HG03135 (cell line): ENCODE measurements at regions not wholly inside any gene's neighbourhood (a gene's known extent, or its start where the extent isn't known, plus 50 kb on each side); places are given as distances from the start of the nearest gene placed in this dataset.
"Not testable (repeated sequence)": the region's sequence is repeated elsewhere in the genome, so short reads cannot be mapped to it uniquely, and the experiment has no call there.

ENCODE experiments used
- ATAC-seq: cut with Tn5 transposase; IDR thresholded peaks from one replicate; pipeline ENCODE4 v1.9.1; 2021; ENCODE audit warnings: mild to moderate bottlenecking, moderate library complexity; ENCODE audit not compliant: unreplicated experiment

DNA sequence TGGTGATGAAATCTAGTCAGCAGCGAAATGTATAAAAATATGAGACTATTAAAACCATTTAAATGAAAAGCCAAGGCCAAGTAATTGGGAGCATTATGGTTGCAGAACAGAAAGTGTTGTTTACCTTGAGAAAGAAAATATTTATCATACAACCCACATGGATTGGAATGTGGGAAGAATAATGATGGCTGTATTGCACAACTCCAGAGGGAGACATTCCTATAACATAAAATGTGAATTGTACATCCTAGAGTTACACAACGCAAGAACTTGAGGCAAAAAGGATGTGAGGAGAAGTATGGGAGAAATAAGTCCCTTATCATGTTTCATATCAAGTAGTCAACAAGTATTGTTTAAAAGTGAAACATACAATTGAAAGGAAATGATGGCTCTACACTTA lies 1014.0 kb upstream of the SEMA6A start:
- ATAC-seq: no peak

DNA sequence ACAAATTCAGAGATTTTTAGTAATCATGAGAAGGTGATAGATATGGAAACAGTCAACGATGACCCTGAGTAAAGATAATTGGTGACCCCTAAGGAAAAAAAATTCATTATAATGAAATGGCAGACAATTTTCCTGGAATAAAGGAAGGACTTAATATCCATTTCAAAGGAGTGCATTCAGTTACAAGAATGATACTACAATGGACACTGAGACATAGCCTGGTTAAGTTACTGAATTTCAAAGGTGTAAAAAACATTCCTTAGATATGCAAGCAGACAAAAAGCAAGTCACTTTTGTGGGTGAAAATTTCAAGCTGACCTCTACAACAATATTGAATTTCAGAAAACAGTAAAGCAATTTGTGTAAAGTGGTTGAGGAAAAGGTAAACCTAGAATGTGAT lies 1012.5 kb upstream of the SEMA6A start:
- ATAC-seq: no peak

DNA sequence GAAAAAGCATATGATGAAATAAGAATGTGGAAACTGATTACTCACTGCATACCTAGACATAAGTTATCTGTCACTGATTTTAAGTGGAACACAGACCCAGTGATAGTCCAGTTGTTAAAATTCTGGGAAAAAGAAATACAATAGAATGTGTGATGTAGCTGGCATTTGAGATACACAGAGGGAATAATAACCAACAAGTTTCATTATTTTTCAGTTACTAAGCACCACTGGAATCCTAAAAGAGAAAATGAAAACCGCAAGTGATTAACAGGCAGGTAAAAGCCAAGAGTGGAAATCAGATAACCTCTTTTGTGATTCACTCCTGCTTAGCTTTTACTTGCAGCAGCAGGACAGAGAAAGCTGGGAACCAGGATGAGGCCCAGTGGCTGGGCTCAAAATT lies 994.0 kb upstream of the SEMA6A start:
- ATAC-seq: no peak

DNA sequence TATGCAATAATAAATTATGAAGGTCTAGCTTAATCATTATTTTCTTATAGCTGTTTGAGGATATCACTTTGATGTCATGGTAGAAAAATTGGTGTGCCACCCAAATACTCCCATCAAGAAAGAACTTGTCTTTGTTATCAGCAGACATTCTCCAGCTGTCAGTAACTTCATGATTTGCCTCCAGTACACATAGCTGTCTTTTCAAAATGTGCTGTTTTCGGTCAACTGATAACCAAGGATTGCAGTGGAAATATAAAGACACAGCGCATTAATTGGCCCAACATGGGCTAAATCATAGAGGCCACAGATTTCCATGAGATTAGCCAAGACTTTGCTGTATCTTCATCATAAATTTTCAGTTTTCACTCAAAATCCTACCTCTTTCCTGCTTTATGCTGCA lies 993.5 kb upstream of the SEMA6A start:
- no peak for ATAC-seq

DNA sequence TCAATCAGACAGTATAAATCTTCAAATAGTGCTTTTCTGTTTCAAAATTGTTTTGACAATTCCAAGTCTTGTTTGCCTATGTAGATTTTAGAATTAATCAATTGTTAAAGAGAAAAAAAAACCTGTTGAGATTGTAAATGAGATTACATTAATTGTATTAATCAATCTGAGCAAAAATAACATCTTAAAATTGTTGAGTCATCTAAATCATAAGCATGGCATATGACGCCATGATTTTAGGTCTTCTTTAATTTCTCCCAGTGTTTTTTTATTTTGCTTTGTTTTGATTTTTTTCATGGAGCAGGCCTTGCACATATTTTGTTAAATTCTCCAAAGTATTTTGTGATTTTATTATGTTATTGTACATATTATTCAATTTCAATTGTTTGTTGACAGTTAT lies 988.0 kb upstream of the SEMA6A start:
- ATAC-seq: no peak

DNA sequence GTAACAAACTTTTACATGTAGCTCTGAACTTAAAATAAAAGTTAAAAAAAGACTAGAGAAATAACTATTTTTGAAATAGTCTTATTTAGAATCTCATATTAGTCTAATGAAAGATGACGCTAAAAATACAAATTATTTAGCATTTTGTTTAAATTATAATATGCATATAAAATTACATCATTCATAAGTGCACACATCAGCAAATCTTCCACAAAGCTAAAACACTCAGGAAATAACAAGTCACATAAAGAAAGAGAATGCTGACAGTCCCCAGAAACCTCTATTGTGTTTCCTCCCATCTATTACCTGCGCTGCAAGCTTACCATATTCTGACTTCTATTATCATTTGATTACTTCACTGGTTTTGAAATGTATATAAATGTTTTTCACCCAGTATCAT lies 986.9 kb upstream of the SEMA6A start:
- ATAC-seq: no peak

DNA sequence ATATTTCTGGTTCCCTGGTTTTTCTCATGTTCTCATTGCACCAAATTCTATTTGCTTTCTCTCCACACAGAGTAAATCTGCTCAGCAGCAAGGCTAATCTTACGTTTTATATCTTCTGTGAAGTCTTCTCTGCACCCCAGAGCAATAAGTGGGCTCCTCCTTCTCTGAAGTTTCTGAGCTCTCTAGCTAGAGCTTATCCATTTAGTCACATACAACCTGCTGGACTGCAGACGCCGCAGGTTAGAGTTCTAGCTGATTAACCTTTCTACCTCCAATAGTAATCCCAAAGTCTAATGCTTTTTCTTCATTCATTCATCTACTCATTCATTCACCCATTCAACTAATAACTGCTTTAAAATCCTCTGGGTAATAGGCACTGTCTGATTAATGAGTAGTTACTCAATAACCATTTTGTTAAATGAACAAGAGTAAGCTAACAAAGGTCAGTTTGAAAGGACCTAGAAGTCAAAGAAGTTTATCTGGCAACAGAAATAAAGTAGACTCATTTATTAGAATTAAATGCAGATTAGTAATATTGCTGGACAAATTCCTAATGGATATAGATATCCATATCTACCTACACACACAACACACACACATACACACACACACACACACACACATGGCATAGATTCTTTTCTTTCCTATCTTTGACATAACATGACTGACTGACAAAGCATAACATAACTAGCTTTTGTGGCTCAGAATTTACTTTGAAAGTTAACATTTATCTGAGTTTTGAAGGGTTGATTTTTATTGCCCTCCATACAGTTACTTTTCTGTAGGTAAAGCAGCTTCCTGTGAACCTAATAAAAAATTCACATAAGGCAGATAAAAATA lies 984.6 kb upstream of the SEMA6A start:
- ATAC-seq: no peak

DNA sequence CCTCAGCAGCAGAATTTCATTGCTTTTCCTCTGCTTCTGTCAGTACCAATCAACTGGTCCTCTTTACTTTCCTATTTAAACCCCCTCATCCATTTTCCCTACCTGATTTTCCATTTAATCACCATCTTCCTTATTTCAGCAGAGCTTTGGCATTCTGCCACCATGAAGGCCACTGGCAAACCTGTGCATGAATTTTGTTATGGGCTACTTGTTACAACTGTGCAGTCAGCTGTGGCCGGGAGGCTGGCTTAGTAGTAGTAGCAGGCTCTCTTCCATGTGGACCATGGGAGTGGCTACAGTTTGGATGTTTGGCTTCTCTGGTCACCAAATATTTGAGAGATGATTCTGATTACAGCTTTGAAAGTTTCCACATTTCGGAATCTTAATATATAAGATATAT lies 976.6 kb upstream of the SEMA6A start:
- no peak for ATAC-seq

DNA sequence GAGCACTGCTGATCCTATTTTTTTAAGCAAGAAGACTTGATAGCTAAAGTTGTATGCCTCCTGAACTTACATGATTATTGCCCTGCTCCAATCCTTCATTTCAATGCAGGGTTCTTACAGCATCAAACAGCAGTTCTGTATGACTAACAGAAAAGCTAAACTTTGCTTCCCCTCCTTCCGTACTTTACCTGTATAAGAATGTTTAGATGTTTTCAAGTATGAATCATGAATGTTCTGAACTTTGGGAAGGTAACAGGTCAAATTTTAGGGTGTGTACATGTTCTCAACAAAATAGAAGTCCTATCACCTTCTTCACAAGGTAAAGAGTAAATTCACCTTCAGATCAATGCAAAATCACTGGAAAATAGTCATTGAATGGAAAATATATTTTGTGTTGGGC lies 972.6 kb upstream of the SEMA6A start:
- ATAC-seq: no peak

DNA sequence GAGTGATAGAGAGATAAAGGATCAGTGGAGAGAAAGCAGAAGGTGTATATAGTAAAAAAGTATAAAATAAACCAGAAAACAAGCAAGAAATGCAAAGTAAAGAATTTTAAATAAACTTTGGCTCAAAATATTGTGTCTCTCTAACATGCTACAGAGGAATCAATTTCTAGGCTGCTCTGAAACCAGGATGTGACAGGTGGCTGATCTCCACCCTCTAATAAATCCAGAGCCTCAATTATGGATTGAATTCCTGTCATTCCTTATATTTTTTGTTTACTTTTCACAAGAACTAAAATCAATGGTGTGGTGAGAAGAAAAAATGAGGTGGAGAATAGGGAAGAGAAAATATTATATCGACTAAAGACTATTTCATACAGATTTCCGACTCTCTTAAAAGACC lies 965.1 kb upstream of the SEMA6A start:
- ATAC-seq: no peak

DNA sequence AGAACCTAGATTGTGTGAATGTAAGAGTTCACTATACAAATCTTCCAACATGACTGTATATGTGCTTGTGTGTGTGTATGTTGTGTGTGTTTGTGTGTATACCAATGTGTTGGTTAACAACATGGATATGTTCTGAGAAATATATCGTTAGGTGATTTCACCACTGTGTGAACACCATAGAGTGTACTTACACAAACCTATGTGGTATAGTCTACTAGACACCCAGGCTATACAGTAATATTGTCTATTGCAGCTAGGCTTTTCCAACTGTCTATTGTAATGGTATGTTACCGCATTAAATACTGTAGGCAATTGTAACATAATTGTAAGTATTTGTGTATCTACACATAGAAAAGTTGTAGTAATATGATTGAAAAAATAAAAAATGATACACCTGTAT lies 959.2 kb upstream of the SEMA6A start:
- no peak for ATAC-seq

DNA sequence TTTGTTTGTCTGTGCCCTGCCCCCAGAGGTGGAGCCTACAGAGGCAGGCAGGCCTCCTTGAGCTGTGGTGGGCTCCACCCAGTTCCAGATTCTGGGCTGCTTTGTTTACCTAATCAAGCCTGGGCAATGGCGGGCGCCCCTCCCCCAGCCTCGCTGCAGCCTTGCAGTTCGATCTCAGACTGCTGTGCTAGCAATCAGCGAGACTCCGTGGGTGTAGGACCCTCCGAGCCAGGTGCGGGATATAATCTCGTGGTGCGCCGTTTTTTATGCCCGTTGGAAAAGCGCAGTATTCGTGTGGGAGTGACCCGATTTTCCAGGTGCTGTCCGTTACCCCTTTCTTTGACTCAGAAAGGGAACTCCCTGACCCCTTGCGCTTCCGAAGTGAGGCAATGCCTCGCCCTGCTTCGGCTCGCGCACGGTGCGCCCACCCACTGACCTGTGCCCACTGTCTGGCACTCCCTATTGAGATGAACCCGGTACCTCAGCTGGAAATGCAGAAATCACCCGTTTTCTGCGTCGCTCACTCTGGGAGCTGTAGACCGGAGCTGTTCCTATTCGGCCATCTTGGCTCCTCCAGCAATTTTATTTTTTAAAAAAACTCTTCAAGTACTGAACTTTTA lies 958.5 kb upstream of the SEMA6A start:
- not testable (repeated sequence) for ATAC-seq

DNA sequence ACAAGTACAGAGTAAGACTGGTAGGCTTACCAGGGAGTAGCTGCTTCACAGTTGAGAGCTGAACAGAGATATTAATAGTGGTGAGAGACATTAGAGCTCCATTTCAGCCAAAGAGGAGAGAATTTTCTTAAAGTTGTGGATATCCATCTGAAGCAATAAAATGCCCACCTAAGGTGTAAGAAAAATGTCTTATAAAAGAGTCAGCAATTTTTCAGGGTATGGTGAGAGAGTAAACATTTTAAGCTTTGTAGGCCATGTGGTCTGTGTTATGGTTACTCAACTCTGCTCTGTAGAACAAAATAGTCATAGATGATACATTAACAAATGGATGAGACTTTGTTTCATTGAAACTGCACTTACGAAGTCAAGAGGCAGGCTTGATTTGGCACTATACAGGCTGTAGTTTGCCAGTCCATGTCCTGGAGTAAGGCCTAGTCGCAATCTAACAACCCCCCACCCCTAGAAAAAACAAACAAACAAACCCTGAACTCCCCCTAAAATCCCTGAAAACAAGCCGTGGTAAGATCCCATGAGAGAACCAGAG lies 945.4 kb upstream of the SEMA6A start:
- ATAC-seq: no peak

DNA sequence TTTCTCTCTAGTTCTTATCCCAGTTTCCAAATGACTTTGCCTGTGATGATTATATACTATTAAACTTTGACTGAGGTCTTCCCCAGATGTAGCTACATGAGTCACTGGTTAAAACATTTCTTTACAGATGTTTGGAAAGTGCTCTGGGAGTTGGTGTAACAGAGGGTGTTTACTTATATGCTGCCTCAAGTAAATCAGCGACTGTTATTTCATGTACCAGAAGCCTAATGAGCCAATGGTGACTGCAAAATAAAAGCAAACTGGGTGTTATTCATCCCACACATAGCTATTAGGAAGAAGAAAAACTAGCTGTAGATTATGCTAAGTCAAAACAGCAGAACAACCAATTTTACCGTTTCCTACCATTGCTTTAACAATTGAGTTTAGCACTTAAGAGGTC lies 929.7 kb upstream of the SEMA6A start:
- ATAC-seq: no peak

DNA sequence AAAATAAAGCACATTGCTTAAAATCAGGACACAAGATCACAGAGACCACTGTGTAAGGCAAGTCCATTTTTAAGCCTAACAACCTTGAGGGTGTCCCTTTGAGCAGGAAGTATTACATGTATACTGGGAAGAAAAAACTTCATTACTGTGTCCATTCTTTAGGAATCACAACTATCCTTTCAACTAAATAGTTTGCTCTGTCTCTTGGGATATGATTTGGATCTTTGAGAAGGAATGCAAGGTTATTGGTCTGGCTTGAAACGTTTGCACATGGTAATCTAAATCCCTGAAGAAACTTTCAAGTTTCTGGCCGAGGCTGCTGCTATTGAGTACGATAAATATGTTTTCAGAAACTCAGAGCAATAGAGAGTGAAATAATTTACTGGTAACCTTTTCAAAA lies 923.0 kb upstream of the SEMA6A start:
- no peak for ATAC-seq

DNA sequence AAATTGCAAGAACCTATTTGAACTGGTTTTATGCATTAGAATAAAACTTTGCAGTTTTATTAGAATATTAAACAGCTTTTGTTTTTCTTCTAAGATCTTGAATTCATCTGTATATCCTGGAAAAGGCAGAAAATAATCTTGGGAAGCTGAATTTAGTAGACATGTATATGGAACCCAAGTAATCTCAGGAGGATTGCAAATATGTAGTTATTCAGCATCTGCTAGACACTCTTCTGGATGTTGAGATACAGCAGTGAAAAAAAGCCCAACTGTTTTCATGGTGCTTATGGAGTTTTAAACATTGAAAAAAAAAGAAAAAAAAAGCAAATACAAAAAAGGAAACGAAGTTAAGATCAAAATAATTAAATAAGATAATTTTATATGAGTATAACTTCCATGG lies 922.2 kb upstream of the SEMA6A start:
- ATAC-seq: no peak

DNA sequence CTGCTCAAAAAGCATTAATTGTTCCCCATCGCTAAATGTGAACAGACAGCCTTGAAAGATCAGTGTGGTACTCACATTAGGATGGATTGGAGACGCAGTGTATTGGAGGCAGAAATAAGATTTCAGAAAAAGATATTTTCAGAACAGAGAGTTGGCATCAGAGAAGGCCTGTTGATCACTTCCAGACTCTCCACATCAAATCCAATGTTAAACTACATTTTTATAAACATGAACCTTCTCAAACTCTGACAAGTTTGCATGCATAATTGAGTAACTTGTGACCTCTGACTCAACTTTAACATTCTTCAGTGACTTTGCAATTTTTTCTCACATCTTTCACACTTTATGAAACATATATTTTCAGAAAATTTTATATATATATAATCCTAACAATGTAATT lies 919.6 kb upstream of the SEMA6A start:
- no peak for ATAC-seq

DNA sequence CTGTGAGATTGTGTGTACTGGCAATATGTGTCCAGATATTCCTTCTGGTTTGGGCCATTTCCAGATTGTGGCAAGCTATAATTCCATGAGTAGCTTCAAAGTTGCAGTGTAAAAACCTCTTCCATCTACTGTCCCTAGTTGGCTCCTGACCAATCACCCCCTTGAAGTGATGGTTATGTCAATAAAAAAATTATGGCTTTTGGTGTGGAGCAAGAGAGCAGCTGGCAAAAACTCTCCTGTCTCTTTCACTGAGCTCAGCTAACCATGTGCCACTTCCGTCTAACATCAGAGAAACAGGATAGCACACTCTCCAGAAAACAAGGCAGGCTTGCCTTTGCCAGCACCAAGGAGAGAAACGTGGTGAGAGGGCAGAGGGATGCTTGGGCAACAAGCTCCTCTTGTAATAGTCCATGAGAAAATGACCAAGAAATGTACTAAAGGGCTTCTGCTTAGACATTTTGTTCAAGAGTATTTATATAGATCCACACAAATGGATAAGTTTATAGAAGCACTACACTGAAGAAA lies 914.4 kb upstream of the SEMA6A start:
- no peak for ATAC-seq

DNA sequence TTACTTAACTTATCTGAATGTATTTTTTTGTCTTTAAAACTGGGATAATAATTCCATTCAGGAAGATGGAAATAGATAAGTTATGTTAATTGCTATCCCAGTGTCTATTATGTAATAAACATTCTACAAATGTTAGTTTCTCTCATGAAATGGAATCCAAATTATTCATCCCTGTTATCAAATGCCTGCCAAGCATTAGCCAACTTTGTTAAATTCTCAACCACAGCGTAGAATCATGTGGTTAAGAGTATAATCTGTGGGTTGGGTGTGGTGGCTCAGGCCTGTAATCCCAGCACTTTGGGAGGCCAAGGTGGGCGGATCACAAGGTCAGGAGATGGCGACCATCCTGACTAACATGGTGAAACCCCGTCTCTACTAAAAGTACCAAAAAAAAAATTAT lies 912.9 kb upstream of the SEMA6A start:
- ATAC-seq: no peak

DNA sequence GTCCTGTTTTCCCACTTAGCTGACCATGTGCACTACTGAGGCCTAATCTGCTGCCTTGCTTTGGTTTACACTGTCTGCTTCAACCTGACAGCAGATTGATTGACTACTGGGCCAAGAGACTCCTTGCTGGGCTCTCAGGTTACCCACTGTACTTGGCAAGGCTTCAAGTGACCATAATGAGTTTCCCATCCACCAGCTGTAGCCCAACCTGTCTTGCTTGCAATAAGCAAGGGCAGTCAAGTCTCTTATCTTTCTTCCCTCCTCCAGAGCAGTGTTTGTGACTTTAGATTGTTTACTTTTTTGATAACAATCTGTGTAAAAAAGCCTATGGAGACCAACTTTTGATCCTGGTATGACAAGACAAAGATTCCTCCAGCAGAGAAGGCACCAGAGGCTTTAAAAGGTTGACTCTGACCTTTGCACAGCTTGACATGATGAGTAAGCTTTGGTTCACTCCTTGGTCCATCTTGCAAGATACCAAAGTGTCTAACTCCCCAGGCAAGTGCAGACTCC lies 912.3 kb upstream of the SEMA6A start:
- ATAC-seq: no peak

DNA sequence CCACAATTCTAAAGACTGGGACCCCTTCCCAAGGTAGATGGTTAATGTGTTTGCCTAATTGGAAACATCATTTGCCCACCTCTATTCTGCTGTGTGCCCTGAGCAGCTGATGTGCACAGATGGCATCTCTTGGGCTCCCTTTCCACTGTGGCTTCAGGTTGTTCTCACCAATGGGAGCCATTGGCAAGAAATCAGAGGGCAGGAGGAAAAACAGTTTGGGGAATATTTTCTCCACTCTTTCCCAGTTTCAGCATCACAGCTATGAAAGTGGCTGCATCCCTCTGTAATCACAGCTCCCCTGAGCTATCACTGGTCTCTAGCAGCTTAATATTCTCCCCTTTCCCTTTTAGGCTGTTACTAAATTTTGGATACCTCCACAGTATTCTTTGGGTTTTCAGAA lies 911.6 kb upstream of the SEMA6A start:
- ATAC-seq: no peak

DNA sequence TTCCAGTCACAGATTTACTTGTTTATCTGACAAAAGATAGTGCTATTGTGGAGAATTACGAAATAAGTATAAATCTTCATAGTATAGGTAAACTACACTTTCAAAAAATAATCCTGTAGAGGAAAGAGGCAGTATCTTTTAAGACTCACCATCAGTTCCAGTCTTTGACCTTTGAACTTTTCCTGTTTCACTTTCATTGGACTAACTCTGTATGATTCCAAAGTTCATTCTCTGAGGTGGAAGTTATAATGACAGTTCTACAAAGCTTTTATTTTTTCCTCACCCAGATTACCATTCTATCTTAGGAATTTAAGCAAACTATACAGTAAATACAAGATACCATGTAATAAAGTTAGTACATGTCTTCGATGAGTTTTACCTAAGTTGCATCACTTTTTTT lies 901.3 kb upstream of the SEMA6A start:
- no peak for ATAC-seq
